ENCODE measurements at regions not wholly inside any gene's neighbourhood (a gene's known extent, or its start where the extent isn't known, plus 50 kb on each side); places are given as distances from the start of the nearest gene placed in this dataset.

GRCh38 chr14:31966896-31967668 is 110.0 kb upstream of the ARHGAP5 start:
- DNase-seq = peak; percentile 16

GRCh38 chr14:31967669-31967975 is 109.5 kb upstream of the ARHGAP5 start:
- DNase-seq = no peak

- DNase-seq = no peak
Measured at GRCh38 chr14:31968107-31968810, 108.8 kb upstream of the ARHGAP5 start.

- peak; percentile 66 for DNase-seq
Measured at GRCh38 chr14:31968956-31969698, 108.0 kb upstream of the ARHGAP5 start.

GRCh38 chr14:31969699-31970240 is 107.3 kb upstream of the ARHGAP5 start:
- no peak for DNase-seq

GRCh38 chr14:31970744-31971143 is 106.4 kb upstream of the ARHGAP5 start:
- DNase-seq = no peak

GRCh38 chr14:31971612-31972011 is 105.5 kb upstream of the ARHGAP5 start:
- no peak for DNase-seq

GRCh38 chr14:31977001-31977556 is 100.0 kb upstream of the ARHGAP5 start:
- DNase-seq = peak; percentile 43

GRCh38 chr14:31978423-31978822 is 98.7 kb upstream of the ARHGAP5 start:
- no peak for DNase-seq

- peak; percentile 14 for DNase-seq
Measured at GRCh38 chr14:31982642-31983041, 94.5 kb upstream of the ARHGAP5 start.

GRCh38 chr14:31986405-31986804 is 90.7 kb upstream of the ARHGAP5 start:
- no peak for DNase-seq

- no peak for DNase-seq
Measured at GRCh38 chr14:31987721-31988120, 89.4 kb upstream of the ARHGAP5 start.

- DNase-seq = no peak
Measured at GRCh38 chr14:31988244-31988643, 88.9 kb upstream of the ARHGAP5 start.

- DNase-seq = no peak
Measured at GRCh38 chr14:31990183-31990857, 86.8 kb upstream of the ARHGAP5 start.

- no peak for DNase-seq
Measured at GRCh38 chr14:31990926-31991572, 86.1 kb upstream of the ARHGAP5 start.

GRCh38 chr14:31992011-31992447 is 85.1 kb upstream of the ARHGAP5 start:
- DNase-seq = no peak

GRCh38 chr14:31993521-31993951 is 83.6 kb upstream of the ARHGAP5 start:
- no peak for DNase-seq

GRCh38 chr14:31994391-31995033 is 82.6 kb upstream of the ARHGAP5 start:
- DNase-seq = no peak

- DNase-seq = no peak
Measured at GRCh38 chr14:32003585-32003984, 73.5 kb upstream of the ARHGAP5 start.

- DNase-seq = no peak
Measured at GRCh38 chr14:32004300-32004699, 72.8 kb upstream of the ARHGAP5 start.

GRCh38 chr14:32005628-32006027 is 71.5 kb upstream of the ARHGAP5 start:
- no peak for DNase-seq
